GM13977 (cell line): ENCODE measurements at regions not wholly inside any gene's neighbourhood (a gene's known extent, or its start where the extent isn't known, plus 50 kb on each side); places are given as distances from the start of the nearest gene placed in this dataset.

Experiments
- DNase-seq: peaks from one replicate; pipeline ENCODE4 v3.0.0; 2012; ENCODE audit warnings: low spot score
- CTCF ChIP-seq: IDR thresholded peaks from 2 replicates; pipeline ENCODE4 v1.5.1; 2012; ENCODE audit warnings: mild to moderate bottlenecking, control low read depth; ENCODE audit not compliant: insufficient read depth; ENCODE audit errors: extremely low read depth, missing control alignments
- in situ Hi-C: fragments of 300-500 bp; cut with MboI; formaldehyde crosslinking; loops from one replicate; pipeline ENCODE4 v1.12.0; 2022; ENCODE audit warnings: low sequenced_read_pairs, low pct_unique_long_range_greater_than_20kb, mixed read lengths, inconsistent platforms; ENCODE audit not compliant: unreplicated experiment

GRCh38 chr13:84823528-84823927 is 941.3 kb upstream of the SLITRK1 start:
- no peak for TF ChIP-seq CTCF
- in situ Hi-C loops: no loop called here
- no peak for DNase-seq

- in situ Hi-C loops: no loop called here
- no peak for DNase-seq
- TF ChIP-seq CTCF: no peak
These were observed 939.0 kb upstream of the SLITRK1 start for GRCh38 chr13:84821261-84821660.

DNA sequence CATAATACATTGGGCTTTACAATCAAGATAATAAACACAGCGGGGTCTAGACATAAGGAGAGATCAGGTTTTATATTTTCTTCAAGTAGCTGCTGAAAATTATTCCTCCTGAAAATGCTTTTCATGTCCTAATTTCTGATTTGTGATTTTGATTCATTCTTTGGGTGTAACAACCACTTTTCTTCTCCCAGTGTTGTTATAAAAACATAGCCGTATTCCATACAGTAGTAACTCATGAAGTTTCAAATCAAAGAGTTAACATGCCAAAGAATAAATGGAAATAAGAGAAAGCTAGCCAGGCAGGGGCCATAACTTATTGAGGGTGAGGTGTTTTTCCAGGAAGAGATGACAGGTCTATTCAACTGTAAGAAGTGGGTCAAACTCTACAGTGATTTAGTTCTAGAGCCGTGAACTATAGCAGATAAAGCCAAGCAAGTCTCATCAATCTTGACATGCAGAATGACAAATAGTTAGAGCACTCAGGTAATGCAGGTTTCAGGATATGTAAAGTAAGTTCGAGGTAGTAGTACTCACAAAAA is 934.4 kb upstream of the SLITRK1 start:
- no peak for TF ChIP-seq CTCF
- in situ Hi-C loops: no loop called here
- DNase-seq: no peak

- no peak for DNase-seq
- no peak for TF ChIP-seq CTCF
- in situ Hi-C loops: no loop called here
These were observed 930.5 kb upstream of the SLITRK1 start for GRCh38 chr13:84812789-84813188.

- DNase-seq: no peak
- TF ChIP-seq CTCF: no peak
- in situ Hi-C loops: no loop called here
These were observed 929.8 kb upstream of the SLITRK1 start for GRCh38 chr13:84812078-84812477.

GRCh38 chr13:84810781-84811180 is 928.5 kb upstream of the SLITRK1 start:
- DNase-seq: no peak
- no peak for TF ChIP-seq CTCF
- in situ Hi-C loops: no loop called here

GRCh38 chr13:84802073-84802472 is 919.8 kb upstream of the SLITRK1 start:
- no peak for DNase-seq
- no peak for TF ChIP-seq CTCF
- in situ Hi-C loops: no loop called here
